ENCODE measurements at regions not wholly inside any gene's neighbourhood (a gene's known extent, or its start where the extent isn't known, plus 50 kb on each side); places are given as distances from the start of the nearest gene placed in this dataset.

- no peak overlapping the region for H2AFZ ChIP-seq
- no peaks in the 10 kb centered on the region for H4K20me1 ChIP-seq (replicated peaks; ENCODE audit: insufficient read depth)
- Mint-ChIP-seq H3K9me3 (peaks cover 31% of the 10 kb centered on the region; the same call in 2 of the 3 replicates), H3K27me3 (ENCODE audit: insufficient read depth, low read depth, poor library complexity) (no peaks in the 10 kb centered on the region), H3K27ac (no peak overlapping the region), H3K36me3 (ENCODE audit: low read depth) (peaks cover 38% of the 10 kb centered on the region), H3K4me1 (no peaks in the 10 kb centered on the region), H3K4me3 (no peak overlapping the region)
- H3K9me2 ChIP-seq (ENCODE audit: insufficient read depth) = 0 out of 2 replicates have a peak, but pooled peaks cover 5% of the 10 kb centered on the region
- H3K27ac ChIP-seq (ENCODE audit: low read depth) = no peak overlapping the region
- no peak for DNase-seq (ENCODE audit: low spot score)
- H3K4me1 ChIP-seq (ENCODE audit: insufficient read depth) = no peaks in the 10 kb centered on the region
- H3K4me3 ChIP-seq = no peak overlapping the region
- H3K27me3 ChIP-seq (ENCODE audit: insufficient read depth) = no peaks in the 10 kb centered on the region
- no peak for ATAC-seq
- H3K36me3 ChIP-seq (ENCODE audit: insufficient read depth) = no peaks in the 10 kb centered on the region
- TF ChIP-seq ZNF462 (CRISPR knock-in tag; IDR thresholded peaks at IDR 0.05) (no peak), JUNB (IDR thresholded peaks at IDR 0.05; ENCODE audit: unreplicated experiment) (no peak), EZH2phosphoT487 (IDR thresholded peaks at IDR 0.05; ENCODE audit: unreplicated experiment) (no peak), EZH2 (IDR thresholded peaks at IDR 0.05; ENCODE audit: low read depth, unreplicated experiment) (no peak), ZNF331 (CRISPR knock-in tag; IDR thresholded peaks at IDR 0.05; ENCODE audit: low read depth) (no peak), REST (IDR thresholded peaks at IDR 0.05; ENCODE audit: unreplicated experiment) (no peak), NANOG (IDR thresholded peaks at IDR 0.05; ENCODE audit: borderline replicate concordance) (no peak)
- H3K4me2 ChIP-seq = no peak overlapping the region
- no peaks in the 10 kb centered on the region for H3K79me2 ChIP-seq (replicated peaks; ENCODE audit: insufficient read depth)
- H3F3A ChIP-seq (replicated peaks; ENCODE audit: low read depth) = no peaks in the 10 kb centered on the region
Observed at GRCh38 chr12:127241072-127241817, 1025.7 kb upstream of the TMEM132C start.
